Loucy (cell line): ENCODE measurements at regions not wholly inside any gene's neighbourhood (a gene's known extent, or its start where the extent isn't known, plus 50 kb on each side); places are given as distances from the start of the nearest gene placed in this dataset.

Experiments used
- EZH2phosphoT487 ChIP-seq: fragments of 200-600 bp; IDR thresholded peaks from 2 replicates; pipeline ENCODE4 v1.6.1; 2018; ENCODE audit warnings: antibody characterized with exemption, mild to moderate bottlenecking, moderate library complexity, borderline replicate concordance
- TF ChIP-seq, protein P1 (sequence below): fragments of 200-600 bp; sonication (generic); conservative IDR thresholded peaks from 2 replicates; pipeline ENCODE4 v1.5.1; 2014; ENCODE audit warnings: mild to moderate bottlenecking, antibody characterized with exemption, low read length

- TF ChIP-seq, protein P1, sequence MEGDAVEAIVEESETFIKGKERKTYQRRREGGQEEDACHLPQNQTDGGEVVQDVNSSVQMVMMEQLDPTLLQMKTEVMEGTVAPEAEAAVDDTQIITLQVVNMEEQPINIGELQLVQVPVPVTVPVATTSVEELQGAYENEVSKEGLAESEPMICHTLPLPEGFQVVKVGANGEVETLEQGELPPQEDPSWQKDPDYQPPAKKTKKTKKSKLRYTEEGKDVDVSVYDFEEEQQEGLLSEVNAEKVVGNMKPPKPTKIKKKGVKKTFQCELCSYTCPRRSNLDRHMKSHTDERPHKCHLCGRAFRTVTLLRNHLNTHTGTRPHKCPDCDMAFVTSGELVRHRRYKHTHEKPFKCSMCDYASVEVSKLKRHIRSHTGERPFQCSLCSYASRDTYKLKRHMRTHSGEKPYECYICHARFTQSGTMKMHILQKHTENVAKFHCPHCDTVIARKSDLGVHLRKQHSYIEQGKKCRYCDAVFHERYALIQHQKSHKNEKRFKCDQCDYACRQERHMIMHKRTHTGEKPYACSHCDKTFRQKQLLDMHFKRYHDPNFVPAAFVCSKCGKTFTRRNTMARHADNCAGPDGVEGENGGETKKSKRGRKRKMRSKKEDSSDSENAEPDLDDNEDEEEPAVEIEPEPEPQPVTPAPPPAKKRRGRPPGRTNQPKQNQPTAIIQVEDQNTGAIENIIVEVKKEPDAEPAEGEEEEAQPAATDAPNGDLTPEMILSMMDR, result no peak
- TF ChIP-seq EZH2phosphoT487, result no peak
These were observed 303.3 kb upstream of the TECRL start for GRCh38 chr4:64712590-64712989.
